Endothelial cell of hepatic sinusoid (primary cell): ENCODE measurements at regions not wholly inside any gene's neighbourhood (a gene's known extent, or its start where the extent isn't known, plus 50 kb on each side); places are given as distances from the start of the nearest gene placed in this dataset.

Experiments
- in situ Hi-C: cut with HindIII; loops from 2 replicates; pipeline ENCODE4 v1.10.0; 2017; ENCODE audit warnings: low sequenced_read_pairs

- in situ Hi-C loops, result no loop called here
These were observed 563.4 kb upstream of the GCFC2 start for GRCh38 chr2:76274160-76274559.

- in situ Hi-C loops, result no loop called here
These were observed 559.5 kb upstream of the GCFC2 start for GRCh38 chr2:76270096-76270710.

GRCh38 chr2:76268902-76269620 lies 558.3 kb upstream of the GCFC2 start:
- in situ Hi-C loops, result no loop called here

- in situ Hi-C loops, result no loop called here
These were observed 557.8 kb upstream of the GCFC2 start for GRCh38 chr2:76268484-76268883.

- in situ Hi-C loops, result no loop called here
These were observed 547.1 kb upstream of the GCFC2 start for GRCh38 chr2:76257802-76258201.

- in situ Hi-C loops, result no loop called here
These were observed 545.9 kb upstream of the GCFC2 start for GRCh38 chr2:76256458-76257088.

GRCh38 chr2:76252704-76253103 lies 542.0 kb upstream of the GCFC2 start:
- in situ Hi-C loops, result no loop called here

- in situ Hi-C loops, result no loop called here
These were observed 540.6 kb upstream of the GCFC2 start for GRCh38 chr2:76251342-76251741.

GRCh38 chr2:76247006-76247405 lies 536.3 kb upstream of the GCFC2 start:
- in situ Hi-C loops, result no loop called here

- in situ Hi-C loops, result no loop called here
These were observed 501.6 kb upstream of the GCFC2 start for GRCh38 chr2:76211991-76212985.

GRCh38 chr2:76210551-76210950 lies 499.8 kb upstream of the GCFC2 start:
- in situ Hi-C loops, result no loop called here

- in situ Hi-C loops, result no loop called here
These were observed 493.3 kb upstream of the GCFC2 start for GRCh38 chr2:76204048-76204447.

GRCh38 chr2:76202866-76203265 lies 492.2 kb upstream of the GCFC2 start:
- in situ Hi-C loops, result no loop called here

GRCh38 chr2:76197842-76198448 lies 487.2 kb upstream of the GCFC2 start:
- in situ Hi-C loops, result no loop called here

GRCh38 chr2:76197428-76197827 lies 486.7 kb upstream of the GCFC2 start:
- in situ Hi-C loops, result no loop called here

GRCh38 chr2:76194031-76194775 lies 483.5 kb upstream of the GCFC2 start:
- in situ Hi-C loops, result no loop called here

- in situ Hi-C loops, result no loop called here
These were observed 482.4 kb upstream of the GCFC2 start for GRCh38 chr2:76193089-76193488.

GRCh38 chr2:76188334-76189008 lies 477.8 kb upstream of the GCFC2 start:
- in situ Hi-C loops, result no loop called here

- in situ Hi-C loops, result no loop called here
These were observed 476.7 kb upstream of the GCFC2 start for GRCh38 chr2:76187415-76187814.
